22Rv1 (cell line): ENCODE measurements at regions not wholly inside any gene's neighbourhood (a gene's known extent, or its start where the extent isn't known, plus 50 kb on each side); places are given as distances from the start of the nearest gene placed in this dataset.
"Not testable (repeated sequence)": the region's sequence is repeated elsewhere in the genome, so short reads cannot be mapped to it uniquely, and the experiment has no call there.

ENCODE experiments used
- H3K27ac ChIP-seq: fragments of 450-650 bp; 2 replicates; pipeline ENCODE4 v1.5.1; 2017
- CTCF ChIP-seq: fragments of 450-650 bp; IDR thresholded peaks from 2 replicates; pipeline ENCODE4 v1.5.1; 2017; ENCODE audit warnings: mild to moderate bottlenecking
- ZFX ChIP-seq: fragments of 450-650 bp; IDR thresholded peaks from 2 replicates; pipeline ENCODE4 v1.6.1; 2017; ENCODE audit warnings: antibody characterized with exemption, borderline replicate concordance

GRCh38 chr9:25310961-25311360 is 367.3 kb downstream of the TUSC1 start:
- TF ChIP-seq CTCF, result no peak
- TF ChIP-seq ZFX, result no peak

GRCh38 chr9:25308549-25308948 is 369.7 kb downstream of the TUSC1 start:
- no peak for TF ChIP-seq CTCF
- no peak for TF ChIP-seq ZFX
- H3K27ac ChIP-seq, result no peak overlapping the region

More at GRCh38 chr9:25310961-25311360, 367.3 kb downstream of the TUSC1 start:
- H3K27ac ChIP-seq, result no peak overlapping the region

GRCh38 chr9:25302601-25303000 is 375.6 kb downstream of the TUSC1 start:
- no peak for TF ChIP-seq CTCF
- no peak for TF ChIP-seq ZFX
- no peak overlapping the region for H3K27ac ChIP-seq

GRCh38 chr9:25288195-25288594 is 390.0 kb downstream of the TUSC1 start:
- not testable (repeated sequence) for H3K27ac ChIP-seq

- no peak overlapping the region for H3K27ac ChIP-seq
- TF ChIP-seq ZFX (no peak), CTCF (no peak)
Measured at GRCh38 chr9:25284365-25284764, 393.9 kb downstream of the TUSC1 start.

GRCh38 chr9:25282946-25283345 is 395.3 kb downstream of the TUSC1 start:
- no peak overlapping the region for H3K27ac ChIP-seq
- TF ChIP-seq ZFX (no peak), CTCF (no peak)

GRCh38 chr9:25261445-25261844 is 416.8 kb downstream of the TUSC1 start:
- H3K27ac ChIP-seq, result no peak overlapping the region
- TF ChIP-seq ZFX, result no peak
- TF ChIP-seq CTCF, result peak; percentile 13; the same call in 1 of the 2 replicates

GRCh38 chr9:25260046-25260445 is 418.2 kb downstream of the TUSC1 start:
- H3K27ac ChIP-seq, result no peak overlapping the region
- TF ChIP-seq ZFX (no peak), CTCF (no peak)
